ENCODE measurements at regions not wholly inside any gene's neighbourhood (a gene's known extent, or its start where the extent isn't known, plus 50 kb on each side); places are given as distances from the start of the nearest gene placed in this dataset.

DNA sequence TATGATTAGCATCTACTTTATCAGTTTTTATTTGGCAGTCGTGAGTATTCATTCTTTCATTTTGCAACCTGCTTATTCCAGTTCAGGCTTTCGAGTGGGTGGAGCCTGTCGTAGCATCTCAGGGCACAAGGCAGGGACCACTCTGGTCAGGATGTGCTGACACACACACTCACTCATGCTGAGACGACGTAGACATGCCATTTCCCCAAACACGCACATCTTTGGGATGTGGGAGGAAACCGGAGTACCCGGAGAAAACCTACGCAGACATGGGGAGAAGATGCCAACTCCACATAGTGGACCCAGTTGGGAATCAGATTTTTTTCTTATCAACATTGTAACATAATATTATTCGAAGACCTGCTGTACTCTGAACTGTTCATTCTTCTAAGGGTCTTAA lies 756.5 kb upstream of the RBFOX1 start:
- WGBS (ENCODE audit: insufficient coverage), result no CpG with 5 or more reads among the region's 10 CpGs
- DNase-seq (ENCODE audit: low read depth in 4 of 6, low spot score in 6 of 6), result peak in 1 of 6 donors; percentile 55
- no peaks in the 10 kb centered on the region for H3K9me3 ChIP-seq (ENCODE audit: control insufficient read depth, insufficient read depth, low read length)
- H3K27me3 ChIP-seq (ENCODE audit: control insufficient read depth, insufficient read depth, low read length), result no peaks in the 10 kb centered on the region
- H3K27ac ChIP-seq (ENCODE audit: low read depth, low read length), result peak overlapping the region; percentile 1
- no peaks in the 10 kb centered on the region for H3K36me3 ChIP-seq (ENCODE audit: control insufficient read depth, insufficient read depth, low read length)
- H3K4me3 ChIP-seq (ENCODE audit: low read depth, low read length), result no peak overlapping the region
- peaks cover 6% of the 10 kb centered on the region for H3K4me1 ChIP-seq (ENCODE audit: control insufficient read depth, insufficient read depth, low read length)

DNA sequence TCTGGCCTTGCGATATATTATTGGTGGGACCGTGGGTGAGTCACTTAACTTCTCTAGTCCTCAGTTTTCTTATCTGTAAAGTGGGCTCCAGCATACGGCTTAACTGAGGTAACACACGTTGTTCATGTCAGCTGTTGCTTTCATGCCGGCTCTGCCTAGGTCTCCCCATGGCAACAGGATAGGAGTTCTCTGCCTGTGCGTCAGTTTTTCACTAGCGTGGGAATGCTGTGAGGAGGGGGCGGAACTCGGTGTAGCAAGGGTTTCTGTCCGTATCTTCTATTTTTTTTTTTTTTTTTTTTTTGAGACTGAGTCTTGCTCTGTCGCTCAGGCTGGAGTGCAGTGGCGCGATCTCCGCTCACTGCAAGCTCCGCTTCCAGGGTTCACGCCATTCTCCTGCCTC lies 758.5 kb upstream of the RBFOX1 start:
- H3K9me3 ChIP-seq (ENCODE audit: control insufficient read depth, insufficient read depth, low read length), result no peaks in the 10 kb centered on the region
- DNase-seq (ENCODE audit: low read depth in 4 of 6, low spot score in 6 of 6), result no peak
- H3K4me3 ChIP-seq (ENCODE audit: low read depth, low read length), result no peak overlapping the region
- H3K27me3 ChIP-seq (ENCODE audit: control insufficient read depth, insufficient read depth, low read length), result no peaks in the 10 kb centered on the region
- WGBS (ENCODE audit: insufficient coverage), result 93% methylated on average over 10 of the region's 16 CpGs
- H3K36me3 ChIP-seq (ENCODE audit: control insufficient read depth, insufficient read depth, low read length), result no peaks in the 10 kb centered on the region
- H3K27ac ChIP-seq (ENCODE audit: low read depth, low read length), result no peak overlapping the region
- peaks cover 6% of the 10 kb centered on the region for H3K4me1 ChIP-seq (ENCODE audit: control insufficient read depth, insufficient read depth, low read length)

- H3K36me3 ChIP-seq (ENCODE audit: control insufficient read depth, insufficient read depth, low read length), result no peaks in the 10 kb centered on the region
- no peaks in the 10 kb centered on the region for H3K27me3 ChIP-seq (ENCODE audit: control insufficient read depth, insufficient read depth, low read length)
- H3K4me3 ChIP-seq (ENCODE audit: low read depth, low read length), result no peak overlapping the region
- WGBS (ENCODE audit: insufficient coverage), result 10% methylated on average over 22 of the region's 22 CpGs
- H3K4me1 ChIP-seq (ENCODE audit: control insufficient read depth, insufficient read depth, low read length), result peaks cover 6% of the 10 kb centered on the region
- H3K9me3 ChIP-seq (ENCODE audit: control insufficient read depth, insufficient read depth, low read length), result no peaks in the 10 kb centered on the region
- H3K27ac ChIP-seq (ENCODE audit: low read depth, low read length), result no peak overlapping the region
- DNase-seq (ENCODE audit: low read depth in 4 of 6, low spot score in 6 of 6), result peak in 5 of 6 donors; percentile 50 to 93 (median 57)
These were observed 759.1 kb upstream of the RBFOX1 start for GRCh38 chr16:6573577-6573976.

DNA sequence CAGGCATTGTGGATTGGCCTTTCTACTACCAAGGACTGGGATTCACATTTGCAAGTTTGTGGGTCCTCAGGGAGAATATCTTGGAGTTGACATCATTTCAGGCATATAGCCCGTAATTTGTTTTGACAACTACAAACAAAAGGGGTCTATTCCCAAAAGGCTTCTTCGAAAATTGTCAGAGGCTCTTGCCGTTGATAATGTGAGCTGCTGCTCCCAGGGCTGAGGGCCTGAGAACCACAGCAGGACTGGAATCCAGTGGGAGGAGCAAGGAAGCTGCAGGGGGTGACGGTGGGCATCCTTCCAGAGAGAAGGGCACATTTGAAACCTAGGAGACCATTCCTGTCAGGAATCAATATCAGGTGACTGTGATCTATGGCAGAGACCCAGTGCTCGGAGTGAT lies 761.6 kb upstream of the RBFOX1 start:
- H3K27me3 ChIP-seq (ENCODE audit: control insufficient read depth, insufficient read depth, low read length), result no peaks in the 10 kb centered on the region
- H3K36me3 ChIP-seq (ENCODE audit: control insufficient read depth, insufficient read depth, low read length), result no peaks in the 10 kb centered on the region
- WGBS (ENCODE audit: insufficient coverage), result 55% methylated on average over 4 of the region's 5 CpGs
- peaks cover 6% of the 10 kb centered on the region for H3K4me1 ChIP-seq (ENCODE audit: control insufficient read depth, insufficient read depth, low read length)
- no peaks in the 10 kb centered on the region for H3K9me3 ChIP-seq (ENCODE audit: control insufficient read depth, insufficient read depth, low read length)
- no peak overlapping the region for H3K27ac ChIP-seq (ENCODE audit: low read depth, low read length)
- H3K4me3 ChIP-seq (ENCODE audit: low read depth, low read length), result no peak overlapping the region
- DNase-seq (ENCODE audit: low read depth in 4 of 6, low spot score in 6 of 6), result peak in 1 of 6 donors; percentile 55

DNA sequence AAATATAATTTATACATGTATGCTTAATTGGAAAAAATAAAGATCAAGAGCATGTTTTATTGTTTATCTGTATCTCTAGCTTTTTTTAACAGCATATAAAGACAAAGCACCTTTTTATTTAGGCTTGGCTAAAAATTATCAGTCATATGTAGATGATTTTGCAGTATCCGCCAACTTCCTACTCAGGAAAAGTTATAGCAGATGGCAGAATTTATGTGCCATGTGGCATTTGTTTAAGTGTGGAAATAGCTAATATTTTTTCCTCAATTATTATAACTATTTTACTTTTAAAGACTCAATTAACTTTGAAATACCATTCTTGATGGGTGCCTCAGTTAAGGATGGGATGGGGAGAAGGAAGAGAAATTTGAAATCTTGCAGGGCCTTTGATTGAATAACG lies 762.1 kb upstream of the RBFOX1 start:
- Histone ChIP-seq H3K4me3 (ENCODE audit: low read depth, low read length) (no peak overlapping the region), H3K36me3 (ENCODE audit: control insufficient read depth, insufficient read depth, low read length) (no peaks in the 10 kb centered on the region), H3K4me1 (ENCODE audit: control insufficient read depth, insufficient read depth, low read length) (peaks cover 6% of the 10 kb centered on the region), H3K9me3 (ENCODE audit: control insufficient read depth, insufficient read depth, low read length) (no peaks in the 10 kb centered on the region), H3K27me3 (ENCODE audit: control insufficient read depth, insufficient read depth, low read length) (no peaks in the 10 kb centered on the region), H3K27ac (ENCODE audit: low read depth, low read length) (no peak overlapping the region)
- peak in 1 of 6 donors; percentile 62 for DNase-seq (ENCODE audit: low read depth in 4 of 6, low spot score in 6 of 6)
- no CpG with 5 or more reads among the region's 2 CpGs for WGBS (ENCODE audit: insufficient coverage)

- no peak overlapping the region for H3K4me3 ChIP-seq (ENCODE audit: low read depth, low read length)
- 93% methylated on average over 3 of the region's 3 CpGs for WGBS (ENCODE audit: insufficient coverage)
- H3K27ac ChIP-seq (ENCODE audit: low read depth, low read length), result no peak overlapping the region
- H3K27me3 ChIP-seq (ENCODE audit: control insufficient read depth, insufficient read depth, low read length), result no peaks in the 10 kb centered on the region
- H3K4me1 ChIP-seq (ENCODE audit: control insufficient read depth, insufficient read depth, low read length), result peaks cover 3% of the 10 kb centered on the region
- H3K9me3 ChIP-seq (ENCODE audit: control insufficient read depth, insufficient read depth, low read length), result no peaks in the 10 kb centered on the region
- H3K36me3 ChIP-seq (ENCODE audit: control insufficient read depth, insufficient read depth, low read length), result no peaks in the 10 kb centered on the region
- DNase-seq (ENCODE audit: low read depth in 4 of 6, low spot score in 6 of 6), result no peak
These were observed 769.7 kb upstream of the RBFOX1 start for GRCh38 chr16:6562986-6563385.

- Histone ChIP-seq H3K27ac (ENCODE audit: low read depth, low read length) (no peak overlapping the region), H3K36me3 (ENCODE audit: control insufficient read depth, insufficient read depth, low read length) (no peaks in the 10 kb centered on the region), H3K9me3 (ENCODE audit: control insufficient read depth, insufficient read depth, low read length) (no peaks in the 10 kb centered on the region), H3K27me3 (ENCODE audit: control insufficient read depth, insufficient read depth, low read length) (no peaks in the 10 kb centered on the region), H3K4me1 (ENCODE audit: control insufficient read depth, insufficient read depth, low read length) (peaks cover 4% of the 10 kb centered on the region), H3K4me3 (ENCODE audit: low read depth, low read length) (no peak overlapping the region)
- WGBS (ENCODE audit: insufficient coverage), result 61% methylated on average over 3 of the region's 4 CpGs
- peak in 2 of 6 donors; percentile 46 to 65 for DNase-seq (ENCODE audit: low read depth in 4 of 6, low spot score in 6 of 6)
These were observed 772.1 kb upstream of the RBFOX1 start for GRCh38 chr16:6560306-6561100.

GRCh38 chr16:6558661-6559060 lies 774.0 kb upstream of the RBFOX1 start:
- WGBS (ENCODE audit: insufficient coverage), result 49% methylated on average over 6 of the region's 7 CpGs
- Histone ChIP-seq H3K27me3 (ENCODE audit: control insufficient read depth, insufficient read depth, low read length) (no peaks in the 10 kb centered on the region), H3K4me1 (ENCODE audit: control insufficient read depth, insufficient read depth, low read length) (peaks cover 4% of the 10 kb centered on the region), H3K27ac (ENCODE audit: low read depth, low read length) (no peak overlapping the region), H3K36me3 (ENCODE audit: control insufficient read depth, insufficient read depth, low read length) (no peaks in the 10 kb centered on the region), H3K9me3 (ENCODE audit: control insufficient read depth, insufficient read depth, low read length) (no peaks in the 10 kb centered on the region), H3K4me3 (ENCODE audit: low read depth, low read length) (no peak overlapping the region)
- DNase-seq (ENCODE audit: low read depth in 4 of 6, low spot score in 6 of 6), result no peak

DNA sequence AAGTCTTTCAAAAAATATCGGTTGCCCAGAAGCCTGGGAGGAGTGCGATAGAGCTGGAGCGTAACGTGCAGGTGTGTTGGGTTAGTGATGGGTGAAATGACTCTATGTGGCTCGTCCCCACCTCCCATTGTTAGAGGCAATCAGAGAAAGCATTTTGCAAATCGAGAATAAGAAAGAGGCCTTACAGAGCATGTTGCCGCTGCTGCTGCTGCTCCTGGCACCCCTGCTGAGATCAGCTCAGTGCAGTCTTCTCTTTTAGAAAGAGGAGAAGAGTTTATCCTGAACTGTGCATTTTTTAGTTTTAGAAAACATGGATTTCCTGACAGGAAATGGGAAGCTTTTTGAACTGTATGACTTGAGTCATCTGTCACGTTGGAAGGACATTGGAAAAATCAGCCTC lies 774.5 kb upstream of the RBFOX1 start:
- H3K27ac ChIP-seq (ENCODE audit: low read depth, low read length), result no peak overlapping the region
- no peaks in the 10 kb centered on the region for H3K27me3 ChIP-seq (ENCODE audit: control insufficient read depth, insufficient read depth, low read length)
- H3K36me3 ChIP-seq (ENCODE audit: control insufficient read depth, insufficient read depth, low read length), result no peaks in the 10 kb centered on the region
- H3K4me3 ChIP-seq (ENCODE audit: low read depth, low read length), result no peak overlapping the region
- H3K4me1 ChIP-seq (ENCODE audit: control insufficient read depth, insufficient read depth, low read length), result peaks cover 4% of the 10 kb centered on the region
- WGBS (ENCODE audit: insufficient coverage), result 7% methylated on average over 7 of the region's 8 CpGs
- H3K9me3 ChIP-seq (ENCODE audit: control insufficient read depth, insufficient read depth, low read length), result no peaks in the 10 kb centered on the region
- peak in 2 of 6 donors; percentile 55 to 79 for DNase-seq (ENCODE audit: low read depth in 4 of 6, low spot score in 6 of 6)

GRCh38 chr16:6557353-6558023 lies 775.2 kb upstream of the RBFOX1 start:
- H3K27me3 ChIP-seq (ENCODE audit: control insufficient read depth, insufficient read depth, low read length), result no peaks in the 10 kb centered on the region
- 75% methylated on average over 6 of the region's 11 CpGs for WGBS (ENCODE audit: insufficient coverage)
- no peaks in the 10 kb centered on the region for H3K9me3 ChIP-seq (ENCODE audit: control insufficient read depth, insufficient read depth, low read length)
- H3K36me3 ChIP-seq (ENCODE audit: control insufficient read depth, insufficient read depth, low read length), result no peaks in the 10 kb centered on the region
- peaks cover 4% of the 10 kb centered on the region for H3K4me1 ChIP-seq (ENCODE audit: control insufficient read depth, insufficient read depth, low read length)
- H3K27ac ChIP-seq (ENCODE audit: low read depth, low read length), result no peak overlapping the region
- no peak overlapping the region for H3K4me3 ChIP-seq (ENCODE audit: low read depth, low read length)
- DNase-seq (ENCODE audit: low read depth in 4 of 6, low spot score in 6 of 6), result peak in 1 of 6 donors; percentile 55
